HepG2 (cell line): ENCODE measurements at regions not wholly inside any gene's neighbourhood (a gene's known extent, or its start where the extent isn't known, plus 50 kb on each side); places are given as distances from the start of the nearest gene placed in this dataset.

Experiments used
- ATAC-seq: fragments of 200-7000 bp; cut with Tn5 transposase; 3 replicates; pipeline ENCODE4 v1.9.1; 2020; ENCODE audit warnings: mild to moderate bottlenecking, moderate library complexity
- BruUV-seq: library from RNA; stranded (reverse); fragments of 400-500 nt; replicated peaks from 2 replicates; lab custom pipeline; 2021; lab: Mats Ljungman, UMichigan
- CTCF ChIA-PET: fragments of 300-600 bp; formaldehyde crosslinking; extraction: SDS; loops from one replicate; lab custom pipeline; 2021; ENCODE audit warnings: low total read pairs, inconsistent platforms, low intra/inter-chr PET ratio; lab: Yijun Ruan, JAX
- POLR2A ChIA-PET: fragments of 350-600 bp; sonication (Branson Sonifier 250); formaldehyde crosslinking; loops from one replicate; lab custom pipeline; 2020; ENCODE audit warnings: antibody characterized with exemption, inconsistent platforms; lab: Yijun Ruan, JAX
- DNase-seq: peaks from one replicate; pipeline ENCODE4 v3.0.0-alpha.2; 2015; ENCODE audit warnings: low spot score
- FAIRE-seq: peaks from 3 replicates; lab custom pipeline; 2011; peaks lifted over from hg19 to GRCh38; lab: Jason Lieb, UNC
- H2AFZ ChIP-seq: one replicate; pipeline ENCODE4 v1.6.1; 2011; ENCODE audit warnings: low read length, inconsistent platforms
- H3K27ac ChIP-seq: fragments of 300-600 bp; 3 replicates; pipeline ENCODE4 v1.8.0; 2011; ENCODE audit warnings: mixed run types, mild to moderate bottlenecking, mixed read lengths, low read length, inconsistent platforms; ENCODE audit not compliant: insufficient read depth; ENCODE audit errors: extremely low read length
- H3K27me3 ChIP-seq, 2 experiments: fragments of 200-600 bp in 1 of 2; 2 replicates in 1 of 2; 3 replicates in 1 of 2; pipeline versions ENCODE4 v1.6.0 to v1.8.0; 2011; ENCODE audit warnings: low read length in 2 of 2, mild to moderate bottlenecking in 2 of 2, moderate library complexity in 2 of 2, inconsistent platforms in 1 of 2; ENCODE audit not compliant: insufficient read depth in 2 of 2, control insufficient read depth in 1 of 2
- H3K36me3 ChIP-seq, 2 experiments: fragments of 200-600 bp in 1 of 2; replicated peaks in 1 of 2; 2 replicates in 1 of 2; 3 replicates in 1 of 2; pipeline versions ENCODE4 v1.5.1 to v1.8.0; 2011; ENCODE audit warnings: low read length in 2 of 2, inconsistent platforms in 1 of 2; ENCODE audit not compliant: insufficient read depth in 2 of 2, control insufficient read depth in 1 of 2
- H3K4me1 ChIP-seq: 2 replicates; pipeline ENCODE4 v1.5.1; 2012; ENCODE audit warnings: low read length, inconsistent platforms; ENCODE audit not compliant: insufficient read depth
- H3K4me2 ChIP-seq: 2 replicates; pipeline ENCODE4 v1.6.0; 2011; ENCODE audit warnings: low read depth, low read length, inconsistent platforms
- H3K4me3 ChIP-seq, 3 experiments: fragments of 200-600 bp in 1 of 3; sonication (generic), shearing (Covaris generic) in 1 of 3; replicated peaks in 1 of 3; 2 replicates each; pipeline ENCODE4 v1.5.1; 2011 to 2016; ENCODE audit warnings: low read length in 3 of 3, inconsistent platforms in 2 of 3, low read depth in 2 of 3, mild to moderate bottlenecking in 2 of 3, control low read depth in 1 of 3, mixed read lengths in 1 of 3; ENCODE audit not compliant: insufficient read depth in 1 of 3
- H3K79me2 ChIP-seq: one replicate; pipeline ENCODE4 v1.6.1; 2011; ENCODE audit warnings: low read length, inconsistent platforms; ENCODE audit not compliant: insufficient read depth
- H3K9ac ChIP-seq: 2 replicates; pipeline ENCODE4 v1.6.0; 2011; ENCODE audit warnings: mild to moderate bottlenecking, low read depth, low read length, inconsistent platforms; ENCODE audit not compliant: insufficient read depth
- H3K9me3 ChIP-seq: 2 replicates; pipeline ENCODE4 v1.5.1; 2012; ENCODE audit warnings: mild to moderate bottlenecking, low read length
- H4K20me1 ChIP-seq: 2 replicates; pipeline ENCODE4 v1.6.0; 2011; ENCODE audit warnings: inconsistent platforms, mild to moderate bottlenecking, low read length, moderate library complexity; ENCODE audit not compliant: insufficient read depth
- BCL6 ChIP-seq: IDR thresholded peaks from 2 replicates; pipeline ENCODE4 v1.6.1; 2016; ENCODE audit warnings: missing genetic modification reagents, missing compliant biosample characterization
- HNRNPK ChIP-seq: fragments of 200-400 bp; formaldehyde crosslinking; IDR thresholded peaks from 2 replicates; pipeline ENCODE4 v1.6.1; 2018; ENCODE audit warnings: low read length, low read depth, moderate library complexity, mild to moderate bottlenecking; ENCODE audit not compliant: poor library complexity, severe bottlenecking
- MAFF ChIP-seq: IDR thresholded peaks from 2 replicates; pipeline ENCODE4 v1.6.1; 2011; ENCODE audit warnings: low read depth, low read length, improper control_type of control experiment
- MAFK ChIP-seq, 2 experiments: IDR thresholded peaks in 1 of 2; conservative IDR thresholded peaks in 1 of 2; 2 replicates each; pipeline ENCODE4 v1.6.1; 2011; ENCODE audit warnings: improper control_type of control experiment in 2 of 2, low read length in 2 of 2
- NFE2L2 ChIP-seq: fragments of 150-350 bp; IDR thresholded peaks from 2 replicates; pipeline ENCODE4 v1.6.1; 2014; ENCODE audit warnings: low read length
- WGBS: methylation state at CpG from one replicate; pipeline ENCODE4 v1.1.6; 2017; ENCODE audit warnings: low lambda C conversion rate; 5-methylcytosine and 5-hydroxymethylcytosine counted together
- in situ Hi-C: cut with HindIII; loops from 2 replicates; pipeline ENCODE4 v1.10.0; 2017; ENCODE audit warnings: low pct_unique_long_range_greater_than_20kb; ENCODE audit not compliant: extremely low pct_ligation_motif_present
- intact Hi-C: fragments of 100-400 bp; cut with micrococcal nuclease; formaldehyde crosslinking; loops from one replicate; pipeline ENCODE4 v1.10.0; 2022; ENCODE audit not compliant: unreplicated experiment
- TF ChIP-seq, protein P1 (sequence below): sonication (generic); formaldehyde crosslinking; IDR thresholded peaks from 2 replicates; pipeline ENCODE4 v1.4.0; 2020; ENCODE audit warnings: missing genetic modification reagents

GRCh38 chr2:67240507-67240906 lies 156.6 kb upstream of the ETAA1 start:
- in situ Hi-C loops = no loop called here
- BruUV-seq = no TSS peak

DNA sequence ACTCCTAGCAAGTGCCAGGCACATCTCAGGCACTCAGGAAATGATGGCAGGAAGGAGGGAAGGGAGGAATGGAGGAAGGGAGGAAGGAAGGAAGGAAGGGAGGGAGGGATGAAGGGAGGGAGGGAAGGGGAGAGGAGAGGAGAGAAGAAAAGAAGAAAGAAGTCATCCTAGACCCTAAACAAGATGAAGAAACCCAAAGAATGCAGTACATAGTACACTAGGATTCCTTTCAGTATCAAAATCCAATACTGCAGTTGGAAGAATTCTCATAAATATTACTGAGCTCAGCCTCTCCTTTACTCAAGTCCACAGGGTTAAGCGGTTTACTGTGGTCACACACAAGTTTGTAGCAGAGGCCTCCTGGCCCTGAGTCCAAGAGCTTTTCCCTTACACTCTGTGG lies 155.7 kb upstream of the ETAA1 start:
- no peak overlapping the region for H3K4me3 ChIP-seq
- BruUV-seq = no TSS peak
- H3K27me3 ChIP-seq = no peaks in the 10 kb centered on the region
- ATAC-seq (no peak), DNase-seq (no peak), FAIRE-seq (no peak)
- WGBS = 20% methylated on average over 1 of the region's 1 CpG
- no peak overlapping the region for H3K9ac ChIP-seq
- ChIA-PET CTCF (no interaction called here), POLR2A (no interaction called here)
- H3K79me2 ChIP-seq = no peaks in the 10 kb centered on the region
- H3K27ac ChIP-seq = no peak overlapping the region
- in situ Hi-C loops (no loop called here), intact Hi-C loops (no loop called here)
- H2AFZ ChIP-seq = no peak overlapping the region
- no peaks in the 10 kb centered on the region for H4K20me1 ChIP-seq
- no peaks in the 10 kb centered on the region for H3K36me3 ChIP-seq
- TF ChIP-seq BCL6 (CRISPR knock-in tag) (no peak), HNRNPK (peak; percentile 70)
- H3K4me2 ChIP-seq = no peak overlapping the region
- H3K9me3 ChIP-seq = no peaks in the 10 kb centered on the region
- no peaks in the 10 kb centered on the region for H3K4me1 ChIP-seq

More at GRCh38 chr2:67240507-67240906, 156.6 kb upstream of the ETAA1 start:
- H3K4me3 ChIP-seq = no peak overlapping the region
- H2AFZ ChIP-seq = no peak overlapping the region
- H3K27me3 ChIP-seq = no peaks in the 10 kb centered on the region
- ATAC-seq = no peak
- no peak for DNase-seq
- intact Hi-C loops = no loop called here
- WGBS = 37% methylated on average over 2 of the region's 2 CpGs
- H3K36me3 ChIP-seq = no peaks in the 10 kb centered on the region
- TF ChIP-seq MAFF (peak; percentile 47; the same call in 1 of the 2 replicates), NFE2L2 (peak; percentile 33; the same call in 1 of the 2 replicates), MAFK (conservative IDR thresholded peaks at IDR 0.05 in 1 of 2, IDR thresholded peaks at IDR 0.05 in 1 of 2; ENCODE audit: low read length in 2 of 2) (peak; percentile 51 to 56; a peak in 3 of 4 replicates)
- TF ChIP-seq, protein P1, sequence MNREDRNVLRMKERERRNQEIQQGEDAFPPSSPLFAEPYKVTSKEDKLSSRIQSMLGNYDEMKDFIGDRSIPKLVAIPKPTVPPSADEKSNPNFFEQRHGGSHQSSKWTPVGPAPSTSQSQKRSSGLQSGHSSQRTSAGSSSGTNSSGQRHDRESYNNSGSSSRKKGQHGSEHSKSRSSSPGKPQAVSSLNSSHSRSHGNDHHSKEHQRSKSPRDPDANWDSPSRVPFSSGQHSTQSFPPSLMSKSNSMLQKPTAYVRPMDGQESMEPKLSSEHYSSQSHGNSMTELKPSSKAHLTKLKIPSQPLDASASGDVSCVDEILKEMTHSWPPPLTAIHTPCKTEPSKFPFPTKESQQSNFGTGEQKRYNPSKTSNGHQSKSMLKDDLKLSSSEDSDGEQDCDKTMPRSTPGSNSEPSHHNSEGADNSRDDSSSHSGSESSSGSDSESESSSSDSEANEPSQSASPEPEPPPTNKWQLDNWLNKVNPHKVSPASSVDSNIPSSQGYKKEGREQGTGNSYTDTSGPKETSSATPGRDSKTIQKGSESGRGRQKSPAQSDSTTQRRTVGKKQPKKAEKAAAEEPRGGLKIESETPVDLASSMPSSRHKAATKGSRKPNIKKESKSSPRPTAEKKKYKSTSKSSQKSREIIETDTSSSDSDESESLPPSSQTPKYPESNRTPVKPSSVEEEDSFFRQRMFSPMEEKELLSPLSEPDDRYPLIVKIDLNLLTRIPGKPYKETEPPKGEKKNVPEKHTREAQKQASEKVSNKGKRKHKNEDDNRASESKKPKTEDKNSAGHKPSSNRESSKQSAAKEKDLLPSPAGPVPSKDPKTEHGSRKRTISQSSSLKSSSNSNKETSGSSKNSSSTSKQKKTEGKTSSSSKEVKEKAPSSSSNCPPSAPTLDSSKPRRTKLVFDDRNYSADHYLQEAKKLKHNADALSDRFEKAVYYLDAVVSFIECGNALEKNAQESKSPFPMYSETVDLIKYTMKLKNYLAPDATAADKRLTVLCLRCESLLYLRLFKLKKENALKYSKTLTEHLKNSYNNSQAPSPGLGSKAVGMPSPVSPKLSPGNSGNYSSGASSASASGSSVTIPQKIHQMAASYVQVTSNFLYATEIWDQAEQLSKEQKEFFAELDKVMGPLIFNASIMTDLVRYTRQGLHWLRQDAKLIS = no peak
- H3K4me1 ChIP-seq = no peaks in the 10 kb centered on the region
- H4K20me1 ChIP-seq = no peaks in the 10 kb centered on the region
- POLR2A ChIA-PET = no interaction called here
- H3K9ac ChIP-seq = no peak overlapping the region
- no peak overlapping the region for H3K27ac ChIP-seq
- CTCF ChIA-PET = no interaction called here
- no peaks in the 10 kb centered on the region for H3K79me2 ChIP-seq
- FAIRE-seq = no peak
- no peaks in the 10 kb centered on the region for H3K9me3 ChIP-seq
- H3K4me2 ChIP-seq = no peak overlapping the region
